ENCODE measurements at regions not wholly inside any gene's neighbourhood (a gene's known extent, or its start where the extent isn't known, plus 50 kb on each side); places are given as distances from the start of the nearest gene placed in this dataset.

GRCh38 chr15:96390986-96391385, 60.5 kb downstream of the NR2F2 start:
- DNase-seq (ENCODE audit: low spot score): no peak

- DNase-seq (ENCODE audit: low spot score): no peak
Observed at GRCh38 chr15:96392380-96393208, 62.1 kb downstream of the NR2F2 start.

GRCh38 chr15:96393209-96393513, 62.7 kb downstream of the NR2F2 start:
- DNase-seq (ENCODE audit: low spot score): no peak

DNA sequence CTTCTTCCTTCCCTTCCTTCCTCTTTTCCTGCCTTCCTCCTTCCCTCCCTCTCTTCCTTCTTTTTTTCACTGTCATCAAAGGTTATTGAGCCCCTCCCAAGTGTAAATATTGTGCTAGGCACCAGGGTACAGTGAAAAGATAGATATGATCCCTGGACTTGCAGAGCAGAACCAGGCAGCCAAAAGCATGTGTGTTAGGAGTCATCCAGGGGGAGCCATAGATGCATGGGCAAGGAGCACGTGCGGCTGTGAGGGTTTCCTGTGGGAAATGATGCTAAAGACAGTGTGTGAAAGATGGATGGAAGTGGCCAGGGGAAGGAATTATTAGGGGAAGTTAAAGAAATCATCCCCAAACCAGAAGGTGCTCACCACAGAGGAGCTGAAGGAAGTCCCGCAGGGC, 65.2 kb downstream of the NR2F2 start:
- no peak for DNase-seq (ENCODE audit: low spot score)

DNA sequence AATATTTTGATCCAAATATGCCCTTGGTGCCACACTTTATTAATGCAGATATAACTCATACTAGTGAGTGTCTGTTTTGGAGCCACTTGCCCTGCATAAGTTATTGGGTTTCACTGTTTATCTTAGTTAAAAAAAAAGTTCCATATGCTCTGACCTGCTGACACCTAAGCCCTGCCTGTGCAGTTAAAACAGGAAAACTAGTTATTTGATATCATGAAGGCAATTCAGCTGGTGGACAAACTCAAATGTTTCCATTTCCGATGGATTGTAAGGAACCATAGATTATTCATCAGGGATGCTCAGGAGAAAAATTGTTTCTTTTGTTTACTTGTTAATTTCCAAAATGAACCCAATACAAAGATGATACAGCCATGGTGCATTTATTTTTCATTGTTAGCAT, 68.3 kb downstream of the NR2F2 start:
- DNase-seq (ENCODE audit: low spot score): no peak

DNA sequence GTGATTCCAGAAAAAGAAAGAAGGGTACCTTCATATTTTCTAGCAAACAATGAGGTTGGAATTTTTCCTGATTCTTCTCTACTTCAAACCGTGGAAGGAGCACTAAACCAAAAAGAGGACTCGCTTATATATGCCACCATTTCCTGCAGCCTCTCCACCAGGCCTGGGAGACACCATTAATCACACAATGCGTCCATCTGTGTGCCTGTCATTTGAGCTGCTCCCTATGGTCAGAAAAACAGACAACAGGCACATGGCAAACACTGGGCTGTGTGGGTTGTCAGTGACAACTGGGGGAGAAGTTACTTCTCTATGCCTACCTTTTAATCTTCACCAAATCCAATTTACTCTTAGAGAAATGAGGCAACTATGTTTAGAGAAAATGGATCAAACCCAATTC, 71.9 kb downstream of the NR2F2 start:
- DNase-seq (ENCODE audit: low spot score): no peak

GRCh38 chr15:96403071-96403470, 72.6 kb downstream of the NR2F2 start:
- no peak for DNase-seq (ENCODE audit: low spot score)

- no peak for DNase-seq (ENCODE audit: low spot score)
Observed at GRCh38 chr15:96403932-96404331, 73.4 kb downstream of the NR2F2 start.

DNA sequence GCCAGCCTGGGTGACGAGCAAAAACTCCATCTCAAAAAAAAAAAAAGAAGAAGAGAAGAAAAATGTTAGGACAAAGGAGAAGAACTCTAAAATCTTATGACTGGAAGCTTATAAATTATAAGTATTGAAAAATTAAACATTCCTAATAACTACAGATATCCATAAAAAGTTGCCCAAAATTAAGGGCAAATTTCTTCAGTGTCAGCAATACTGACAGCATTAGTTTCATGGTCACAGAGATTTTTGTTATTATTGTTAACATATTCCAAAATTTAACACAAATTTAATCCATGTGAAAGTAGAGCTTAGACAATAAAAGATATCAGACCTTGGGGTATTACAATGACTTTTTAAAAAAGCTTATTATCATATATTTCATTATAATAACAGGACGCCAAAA, 74.1 kb downstream of the NR2F2 start:
- no peak for DNase-seq (ENCODE audit: low spot score)

GRCh38 chr15:96406291-96406690, 75.8 kb downstream of the NR2F2 start:
- DNase-seq (ENCODE audit: low spot score): no peak

GRCh38 chr15:96406701-96407100, 76.2 kb downstream of the NR2F2 start:
- DNase-seq (ENCODE audit: low spot score): no peak

DNA sequence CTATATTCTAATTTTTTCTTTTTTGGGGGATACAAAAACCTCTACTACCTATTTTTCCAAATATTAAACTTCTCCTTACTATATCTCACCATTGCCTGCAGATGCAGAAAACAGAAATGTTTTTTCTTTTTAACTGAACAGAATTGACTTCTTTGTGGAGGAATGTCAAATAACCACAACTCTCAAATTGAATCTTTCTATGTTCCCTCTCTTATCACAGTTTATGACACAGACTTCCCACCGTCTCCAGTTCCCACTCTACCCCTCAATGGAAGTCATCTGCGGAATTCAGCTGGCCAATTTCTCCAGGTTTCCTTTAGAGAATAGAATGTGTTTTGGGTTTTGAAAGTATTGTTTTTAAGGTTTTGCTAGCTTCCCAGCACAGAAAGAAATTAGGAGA, 77.0 kb downstream of the NR2F2 start:
- DNase-seq (ENCODE audit: low spot score): no peak

DNA sequence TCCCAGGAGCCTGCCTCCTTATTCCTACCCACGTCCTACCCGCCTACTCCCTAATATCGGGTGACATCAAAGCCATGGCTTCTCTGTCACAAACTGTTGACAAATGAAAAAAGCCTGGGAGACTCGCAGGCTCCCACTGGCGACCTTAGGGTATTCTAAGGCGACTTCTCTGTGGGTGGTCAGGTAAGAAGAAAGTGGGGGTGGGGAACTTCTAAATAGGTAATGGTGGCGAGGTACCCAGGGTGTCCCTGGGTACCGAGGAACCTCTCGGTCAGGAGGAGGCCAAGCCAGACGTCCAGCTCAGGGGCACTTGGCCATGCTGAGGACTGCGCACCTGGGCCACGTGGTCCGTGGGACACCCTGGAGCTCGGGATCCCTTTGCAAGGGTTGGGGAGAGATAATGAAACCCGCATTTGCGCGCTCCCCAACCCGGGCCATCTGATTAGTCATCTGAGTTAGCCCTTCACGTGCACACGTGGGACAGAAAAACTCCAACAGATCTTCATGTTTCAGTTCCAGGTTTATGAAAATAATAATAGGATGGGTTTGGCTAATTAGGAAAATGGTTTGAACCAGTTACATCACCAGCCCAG, 78.2 kb downstream of the NR2F2 start:
- DNase-seq (ENCODE audit: low spot score): no peak

DNA sequence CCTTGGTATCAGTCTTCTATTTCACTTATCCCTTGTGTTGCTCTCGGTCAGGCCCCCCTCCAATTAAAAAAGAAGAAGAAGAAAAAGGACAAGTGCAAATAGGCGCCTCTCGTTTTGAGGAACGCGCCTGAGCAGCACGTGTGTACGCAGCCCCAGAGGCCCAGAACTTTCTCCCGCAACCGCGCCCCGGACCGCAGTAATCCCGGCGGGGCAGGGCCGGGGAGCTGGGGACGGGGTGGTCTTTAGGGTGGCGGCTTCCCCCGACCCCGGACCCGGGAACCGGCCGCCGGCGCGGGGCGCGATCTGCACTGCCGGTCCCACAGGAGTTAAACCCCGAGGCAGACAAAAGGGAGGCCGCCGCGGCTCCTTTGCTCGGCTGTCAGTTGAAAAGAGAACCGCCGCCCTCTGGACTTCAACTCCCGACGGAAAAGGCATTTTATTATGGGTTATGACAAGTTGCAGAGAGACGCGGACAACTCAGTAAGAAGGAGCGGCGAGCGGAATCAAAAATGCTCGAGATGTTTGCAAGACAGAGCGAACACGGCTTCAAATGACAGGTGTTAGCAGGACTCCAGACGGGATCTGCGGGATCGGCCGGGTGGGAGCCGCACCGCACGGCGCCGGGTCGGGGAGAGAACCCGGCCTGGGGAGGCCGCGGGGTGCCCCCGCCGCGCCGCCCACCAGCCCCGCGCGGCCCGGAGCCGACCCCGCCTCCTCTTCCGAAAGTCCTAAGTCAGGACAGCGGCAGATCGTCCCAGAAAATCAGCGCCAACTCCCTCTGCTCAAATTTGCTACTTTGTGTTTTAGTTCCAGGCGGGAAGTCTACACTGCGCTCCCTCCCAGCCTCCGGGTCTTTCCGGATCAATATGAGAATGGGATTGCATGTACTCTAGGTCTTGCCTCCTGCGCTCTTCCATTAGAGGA, 79.0 kb downstream of the NR2F2 start:
- DNase-seq (ENCODE audit: low spot score): no peak

- DNase-seq (ENCODE audit: low spot score): no peak
Observed at GRCh38 chr15:96410175-96411055, 79.9 kb downstream of the NR2F2 start.

- no peak for DNase-seq (ENCODE audit: low spot score)
Observed at GRCh38 chr15:96411056-96412031, 80.8 kb downstream of the NR2F2 start.

DNA sequence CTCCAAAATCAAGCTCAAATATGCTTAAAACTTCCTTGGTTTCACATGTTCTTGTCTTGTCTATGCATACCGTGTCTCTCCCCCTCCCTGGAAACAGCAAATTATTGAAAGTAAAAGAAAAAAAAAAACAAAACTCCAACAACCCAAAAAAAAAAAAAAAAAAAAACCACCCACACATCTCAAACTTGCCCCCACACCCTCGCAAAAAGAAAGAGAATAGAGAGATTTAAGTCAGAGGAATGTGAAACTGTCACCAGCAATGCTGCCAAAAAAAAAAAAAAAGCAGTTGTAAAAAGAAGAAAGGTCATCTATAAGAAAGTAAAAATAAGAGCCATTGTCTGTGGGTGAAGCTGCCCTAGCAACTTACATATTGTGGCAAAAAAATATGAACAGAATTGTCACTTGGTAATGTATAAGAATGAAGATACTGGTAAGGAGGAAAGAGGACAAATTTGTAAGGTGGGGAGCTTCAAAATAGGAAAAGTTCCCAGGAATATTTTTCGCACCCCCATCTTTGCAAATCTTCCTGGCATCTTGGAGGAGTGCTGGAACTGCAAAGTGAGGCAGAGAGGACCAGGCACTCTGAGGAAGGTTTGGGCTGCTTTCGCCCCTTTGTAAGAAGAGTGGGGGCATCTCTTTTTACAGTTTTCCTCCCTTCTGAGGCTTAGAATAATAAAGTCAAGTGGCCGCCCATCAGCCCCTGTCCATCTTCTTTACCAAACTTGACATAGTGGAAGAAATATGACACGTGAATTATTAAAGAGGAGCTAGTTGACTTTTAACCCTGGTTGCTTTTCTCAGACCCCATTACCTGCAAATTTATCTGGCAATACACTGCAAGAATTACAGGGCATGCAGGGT, 81.8 kb downstream of the NR2F2 start:
- no peak for DNase-seq (ENCODE audit: low spot score)

DNA sequence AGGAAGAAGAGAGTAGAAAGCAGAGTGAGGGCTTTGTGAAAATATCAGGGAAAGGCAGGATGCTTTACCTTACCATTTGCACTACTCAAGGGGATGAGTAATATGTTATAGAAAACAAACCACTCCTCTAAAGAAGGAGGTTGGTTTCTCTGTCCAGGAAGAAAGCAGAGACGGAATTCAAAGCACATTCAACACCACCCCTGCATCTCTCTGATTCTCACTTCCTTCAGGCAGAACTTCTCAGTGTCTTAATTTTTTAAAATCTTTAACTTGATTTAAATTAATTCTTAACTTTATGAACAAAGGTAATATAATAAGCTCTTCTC, 82.4 kb downstream of the NR2F2 start:
- no peak for DNase-seq (ENCODE audit: low spot score)

DNA sequence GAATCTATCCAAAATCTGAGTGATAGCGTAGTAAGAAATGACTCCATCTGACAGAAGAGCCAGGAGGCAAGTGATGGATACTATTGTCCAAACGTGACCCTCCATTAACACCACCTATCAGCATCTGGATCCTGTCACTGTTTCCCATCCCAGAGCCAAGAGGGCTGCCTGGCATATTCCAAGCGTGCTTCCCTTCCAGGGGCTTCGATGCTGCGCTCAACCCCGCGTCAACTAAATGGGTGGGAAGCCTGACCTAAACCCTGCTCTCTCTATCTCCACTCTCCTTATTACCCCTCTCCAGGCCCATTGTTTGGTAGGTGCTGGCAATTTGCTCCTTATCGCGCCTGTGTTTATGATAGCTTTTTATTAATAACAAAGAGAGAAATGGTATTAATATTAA, 83.2 kb downstream of the NR2F2 start:
- DNase-seq (ENCODE audit: low spot score): no peak

DNA sequence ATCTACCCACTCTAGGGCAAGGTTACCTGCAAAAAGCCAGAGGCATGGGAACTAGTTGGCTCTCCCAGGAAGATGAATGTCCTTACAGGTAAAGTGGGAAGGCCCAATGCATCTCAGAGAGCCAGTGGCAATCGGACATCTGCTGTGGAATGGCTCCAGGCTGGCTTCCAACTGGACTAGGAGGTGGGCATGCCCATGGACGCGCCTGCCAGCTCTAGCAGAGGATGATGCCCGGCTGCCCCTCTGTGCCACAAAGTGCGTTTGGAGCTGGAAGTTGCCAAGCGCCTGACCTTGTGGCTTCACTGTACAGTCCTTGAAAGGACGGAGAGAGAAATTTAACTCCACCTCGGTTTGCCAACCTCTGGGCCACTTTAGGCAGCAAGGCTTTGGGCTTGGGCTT, 84.4 kb downstream of the NR2F2 start:
- DNase-seq (ENCODE audit: low spot score): no peak

Data from COLO829 (cell line).